DMS53 (cell line): ENCODE measurements at regions not wholly inside any gene's neighbourhood (a gene's known extent, or its start where the extent isn't known, plus 50 kb on each side); places are given as distances from the start of the nearest gene placed in this dataset.
A peak's percentile ranks its signal among the peaks of the same experiment; 100 is the strongest.
"Not testable (repeated sequence)": the region's sequence is repeated elsewhere in the genome, so short reads cannot be mapped to it uniquely, and the experiment has no call there.

Experiments
- DNase-seq: peaks from one replicate; lab custom pipeline; 2025; lab: John Stamatoyannopoulos, UW

- no peak for DNase-seq
Observed at GRCh38 chr3:82509106-82509842, 747.8 kb upstream of the GBE1 start.

GRCh38 chr3:82506204-82506603 is 744.8 kb upstream of the GBE1 start:
- no peak for DNase-seq

GRCh38 chr3:82505079-82505756 is 743.8 kb upstream of the GBE1 start:
- DNase-seq: no peak

- no peak for DNase-seq
Observed at GRCh38 chr3:82498186-82498585, 736.7 kb upstream of the GBE1 start.

GRCh38 chr3:82496890-82497560 is 735.6 kb upstream of the GBE1 start:
- DNase-seq: peak; percentile 46

- no peak for DNase-seq
Observed at GRCh38 chr3:82495655-82496054, 734.2 kb upstream of the GBE1 start.

- peak; percentile 0 for DNase-seq
Observed at GRCh38 chr3:82494977-82495489, 733.6 kb upstream of the GBE1 start.

GRCh38 chr3:82493858-82494257 is 732.4 kb upstream of the GBE1 start:
- DNase-seq: no peak

- DNase-seq: no peak
Observed at GRCh38 chr3:82475306-82475705, 713.9 kb upstream of the GBE1 start.

- DNase-seq: peak; percentile 36
Observed at GRCh38 chr3:82474711-82475110, 713.3 kb upstream of the GBE1 start.

- DNase-seq: no peak
Observed at GRCh38 chr3:82473864-82474541, 712.6 kb upstream of the GBE1 start.

GRCh38 chr3:82467051-82467450 is 705.6 kb upstream of the GBE1 start:
- DNase-seq: no peak

GRCh38 chr3:82462977-82463376 is 701.5 kb upstream of the GBE1 start:
- no peak for DNase-seq

- DNase-seq: no peak
Observed at GRCh38 chr3:82461049-82461889, 699.8 kb upstream of the GBE1 start.

GRCh38 chr3:82448320-82448719 is 686.9 kb upstream of the GBE1 start:
- DNase-seq: no peak

- DNase-seq: not testable (repeated sequence)
Observed at GRCh38 chr3:82428821-82429220, 667.4 kb upstream of the GBE1 start.

GRCh38 chr3:82424031-82424339 is 662.5 kb upstream of the GBE1 start:
- no peak for DNase-seq

- no peak for DNase-seq
Observed at GRCh38 chr3:82423268-82424030, 662.0 kb upstream of the GBE1 start.

- no peak for DNase-seq
Observed at GRCh38 chr3:82416830-82417229, 655.4 kb upstream of the GBE1 start.

GRCh38 chr3:82416349-82416748 is 654.9 kb upstream of the GBE1 start:
- no peak for DNase-seq

- no peak for DNase-seq
Observed at GRCh38 chr3:82413171-82413570, 651.7 kb upstream of the GBE1 start.
